Right lung (tissue), 2 donors: ENCODE measurements at regions not wholly inside any gene's neighbourhood (a gene's known extent, or its start where the extent isn't known, plus 50 kb on each side); places are given as distances from the start of the nearest gene placed in this dataset.

Experiments
- DNase-seq, 2 donors: peaks; one replicate each; pipeline ENCODE4 v3.0.0-alpha.2; 2013

DNA sequence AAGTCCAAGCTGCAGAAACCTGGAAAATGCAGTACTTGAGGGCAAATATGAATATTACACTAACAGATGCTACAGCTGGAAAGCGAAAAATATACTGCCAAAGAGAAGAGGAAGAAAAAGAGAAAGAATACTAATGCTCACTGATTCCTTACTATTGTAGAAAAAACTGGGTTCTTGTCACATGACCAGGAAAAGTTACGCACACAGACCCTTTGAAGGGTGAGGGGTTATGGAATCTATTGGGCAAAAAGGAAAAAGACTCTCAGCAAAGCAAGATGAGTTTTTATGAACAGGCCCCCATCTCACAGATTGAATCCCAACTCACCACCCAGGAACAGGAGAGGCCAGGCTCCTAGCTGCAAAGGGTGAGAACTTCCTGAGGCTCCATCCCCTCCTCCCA lies 228.1 kb upstream of the KLF14 start:
- DNase-seq, result no peak

DNA sequence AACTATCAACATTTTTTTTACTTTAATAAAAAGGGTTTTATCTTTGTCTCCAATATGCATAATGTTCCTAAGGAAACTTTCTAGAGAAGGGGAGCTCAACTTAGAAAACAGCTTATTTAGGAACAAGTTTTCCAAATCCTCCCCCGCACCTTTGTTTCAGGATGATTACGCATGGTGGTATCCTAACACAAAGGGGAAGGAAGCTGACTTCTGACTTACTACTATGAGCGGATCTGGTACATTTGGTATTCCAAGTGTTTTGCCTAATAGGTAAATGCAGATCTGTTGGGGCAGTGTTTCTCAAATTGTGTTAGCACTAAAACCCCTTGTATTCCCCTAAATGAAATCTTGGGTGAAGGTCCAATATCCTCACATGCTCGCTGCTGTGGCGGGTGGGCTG lies 229.3 kb upstream of the KLF14 start:
- no peak for DNase-seq

DNA sequence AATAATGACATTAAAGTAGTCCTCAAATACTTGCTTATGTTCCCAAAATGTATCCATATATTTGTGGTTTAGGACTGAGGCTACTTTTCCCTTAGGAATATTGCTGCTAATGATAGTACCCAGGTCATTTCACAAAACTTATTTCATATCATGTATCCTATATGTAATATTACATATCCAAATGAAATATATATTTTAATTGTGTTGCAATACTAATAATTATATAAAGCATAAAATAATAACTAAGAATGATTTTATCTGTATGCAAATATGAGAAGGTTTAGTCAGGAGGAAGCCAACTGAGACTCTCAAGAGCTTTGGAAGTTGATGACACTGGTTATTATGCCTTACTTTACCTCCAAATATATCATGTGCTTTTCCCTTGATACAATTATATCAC lies 231.5 kb upstream of the KLF14 start:
- no peak for DNase-seq

DNA sequence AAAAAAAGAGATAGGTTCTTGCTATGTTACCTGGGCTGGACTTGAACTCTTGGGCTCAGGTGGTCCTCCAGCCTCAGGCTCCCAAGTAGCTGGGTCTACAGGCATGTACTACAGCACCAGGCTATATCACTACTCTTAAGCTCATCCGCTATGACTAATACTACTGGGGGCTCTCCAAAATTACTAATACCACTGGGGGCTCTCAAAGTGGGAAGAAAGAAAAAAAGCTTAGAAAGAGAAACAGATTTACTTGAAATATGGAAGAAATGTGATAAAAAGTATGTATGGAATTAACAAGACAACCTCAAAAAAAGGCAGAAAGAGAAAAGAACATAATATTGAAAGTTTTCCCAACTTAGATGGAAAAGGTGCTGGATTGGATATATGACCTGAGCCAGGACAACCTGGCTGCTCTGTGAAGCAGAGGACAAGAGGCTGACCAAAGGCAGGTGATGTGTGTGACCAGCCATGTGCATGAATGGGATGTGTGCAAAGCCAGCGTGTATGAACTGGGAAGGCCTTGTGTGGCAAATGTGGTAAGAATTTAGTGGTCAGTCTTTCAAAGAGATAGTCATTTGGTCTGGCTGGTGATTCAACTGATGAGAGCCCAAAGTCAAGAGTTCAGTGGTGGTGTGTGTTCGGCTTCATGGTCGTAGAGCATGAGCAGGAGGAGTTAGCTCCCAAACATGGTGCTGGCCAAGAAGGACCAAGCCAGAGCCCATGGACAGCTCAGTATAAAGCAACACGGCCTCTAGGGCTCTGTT lies 232.4 kb upstream of the KLF14 start:
- DNase-seq, result no peak

GRCh38 chr7:130970196-130970595 lies 236.2 kb upstream of the KLF14 start:
- no peak for DNase-seq

GRCh38 chr7:130970696-130971095 lies 236.7 kb upstream of the KLF14 start:
- no peak for DNase-seq

- DNase-seq, result no peak
These were observed 237.3 kb upstream of the KLF14 start for GRCh38 chr7:130971297-130971696.

- no peak for DNase-seq
These were observed 238.2 kb upstream of the KLF14 start for GRCh38 chr7:130972201-130972600.

DNA sequence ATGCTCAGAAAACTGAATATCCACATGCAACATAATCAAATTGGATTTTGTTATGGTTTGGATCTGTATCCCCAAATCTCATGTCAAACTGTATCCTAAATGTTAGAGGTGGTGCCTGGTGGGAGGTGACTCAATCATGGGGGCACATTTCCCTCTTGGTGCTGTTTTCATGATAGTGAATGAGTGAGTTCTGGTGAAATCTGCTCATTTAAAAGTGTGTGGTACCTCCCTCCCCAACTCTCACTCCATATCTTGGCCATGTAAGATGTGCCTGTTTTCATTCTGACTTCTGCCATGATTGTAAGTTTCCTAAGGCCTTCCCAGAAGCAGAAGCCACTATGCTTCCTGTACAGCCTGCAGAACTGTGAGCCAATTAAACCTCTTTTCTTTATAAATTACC lies 239.6 kb upstream of the KLF14 start:
- no peak for DNase-seq

GRCh38 chr7:130974169-130974568 lies 240.2 kb upstream of the KLF14 start:
- DNase-seq, result no peak

DNA sequence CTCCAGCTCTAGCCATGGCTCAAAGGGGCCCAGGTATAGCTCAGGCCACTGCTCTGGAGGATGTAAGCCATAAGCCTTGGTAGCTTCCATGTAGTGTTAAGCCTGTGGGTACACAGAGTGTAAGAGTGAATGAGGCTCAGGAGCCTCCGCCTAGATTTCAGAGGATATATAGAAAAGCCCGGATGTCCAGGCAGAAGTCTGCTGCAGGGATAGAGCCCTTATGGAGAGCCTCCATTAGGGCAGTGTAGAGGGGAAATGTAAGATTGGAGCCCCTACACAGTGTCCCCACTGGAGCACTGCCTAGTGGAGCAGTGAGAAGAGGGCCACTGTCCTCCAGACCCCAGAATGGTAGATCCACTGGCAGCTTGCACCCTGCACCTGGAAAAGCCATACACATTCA lies 240.8 kb upstream of the KLF14 start:
- DNase-seq, result no peak

DNA sequence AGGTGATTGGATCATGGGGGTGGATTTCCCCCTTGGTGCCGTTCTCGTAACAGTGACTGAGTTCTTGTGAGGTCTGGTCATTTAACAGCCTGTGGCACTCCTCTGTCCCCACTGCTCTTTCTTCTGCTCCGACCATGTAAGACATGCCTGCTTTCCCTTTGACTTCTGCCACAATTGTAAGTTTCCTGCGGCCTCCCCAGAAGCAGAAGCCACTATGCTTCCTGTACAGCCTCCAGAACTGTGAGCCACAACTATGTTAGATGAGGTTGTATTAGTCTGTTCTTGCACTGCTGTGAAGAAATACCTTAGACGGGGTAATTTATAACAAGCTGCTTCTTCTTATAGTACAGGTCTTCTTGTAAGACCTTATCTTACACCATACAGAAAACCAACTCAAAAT lies 241.7 kb upstream of the KLF14 start:
- DNase-seq, result no peak

DNA sequence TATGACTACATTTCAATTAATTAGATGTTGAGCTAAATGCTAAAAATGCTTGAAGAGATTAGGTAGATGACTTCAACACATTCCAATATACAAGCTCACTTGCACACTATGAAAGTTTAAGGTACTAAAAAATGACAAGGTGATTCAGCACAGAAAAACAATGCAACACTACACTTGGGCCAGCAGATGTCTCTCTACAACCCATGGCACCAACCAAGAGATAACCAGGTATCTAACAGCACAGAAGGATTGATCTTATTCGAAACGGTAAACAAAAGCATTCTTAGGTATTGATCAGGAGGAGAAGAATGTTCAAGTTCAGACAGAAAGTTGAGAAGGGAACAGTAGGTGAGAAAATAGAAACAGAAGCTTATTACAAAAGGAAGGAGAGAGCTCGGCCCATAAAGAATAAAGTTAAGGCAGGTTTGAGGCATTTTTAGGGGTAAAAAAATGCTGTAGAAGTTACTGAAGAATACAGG lies 248.2 kb upstream of the KLF14 start:
- no peak for DNase-seq

GRCh38 chr7:130982651-130983050 lies 248.6 kb upstream of the KLF14 start:
- no peak for DNase-seq

DNA sequence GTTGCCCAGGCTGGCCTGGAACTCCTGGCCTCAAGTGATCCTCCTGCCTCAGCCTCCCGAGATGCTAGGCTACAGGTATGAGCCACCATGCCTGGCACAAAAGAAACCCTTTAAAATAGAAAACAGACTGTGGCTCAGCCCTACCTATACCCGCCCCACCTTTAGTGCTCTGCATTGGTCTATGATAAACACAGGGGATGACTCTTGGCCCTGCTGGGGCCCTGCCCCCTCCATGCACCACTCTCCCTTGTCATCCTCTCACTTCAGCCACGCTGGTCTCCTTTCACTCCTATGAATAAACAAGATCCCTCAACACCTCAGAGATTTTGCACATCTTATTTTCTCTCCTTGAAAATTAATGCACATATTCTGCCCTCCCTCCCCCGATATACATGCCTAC lies 251.4 kb upstream of the KLF14 start:
- no peak for DNase-seq

DNA sequence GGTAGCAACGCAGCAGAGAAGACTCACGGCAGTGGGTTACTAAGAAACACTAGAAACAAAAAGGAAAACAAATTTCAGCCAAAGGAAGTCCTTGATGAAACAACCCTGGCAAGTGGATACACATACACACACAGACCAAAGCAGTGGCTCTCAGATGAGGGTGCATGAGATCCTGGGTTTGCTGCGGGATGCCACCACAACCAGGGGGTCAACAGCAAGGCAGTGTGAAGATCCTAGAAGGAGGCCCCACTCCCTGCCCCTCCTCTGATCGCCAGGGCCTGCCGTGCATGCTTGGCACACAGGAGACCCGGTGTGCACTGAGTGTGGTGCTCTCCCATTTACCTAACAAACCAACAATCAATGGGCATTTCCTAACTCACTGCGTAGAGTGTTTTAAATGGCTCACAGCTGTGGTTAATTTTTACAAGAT lies 252.3 kb upstream of the KLF14 start:
- peak in 1 of 2 donors; percentile 29 for DNase-seq

- DNase-seq, result no peak
These were observed 253.1 kb upstream of the KLF14 start for GRCh38 chr7:130987092-130987491.

DNA sequence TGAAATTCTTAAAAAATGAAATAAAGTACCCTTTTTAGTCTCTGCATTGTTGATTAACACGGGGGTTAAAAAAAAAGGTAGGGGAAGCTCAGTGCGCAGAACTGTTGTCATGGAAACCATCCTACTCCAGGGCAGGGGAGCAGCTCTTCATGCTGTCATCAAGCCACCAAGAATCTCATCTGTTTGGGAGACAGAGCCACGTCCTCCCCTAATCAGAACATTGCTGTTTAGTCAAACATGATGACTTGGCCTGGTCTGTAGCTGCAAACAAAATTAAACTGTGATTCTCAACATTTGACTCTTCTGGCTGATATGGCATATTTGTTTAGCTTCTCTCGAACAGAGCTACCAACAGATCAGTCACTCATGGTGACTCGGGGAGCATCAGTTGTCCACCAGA lies 254.4 kb upstream of the KLF14 start:
- no peak for DNase-seq

DNA sequence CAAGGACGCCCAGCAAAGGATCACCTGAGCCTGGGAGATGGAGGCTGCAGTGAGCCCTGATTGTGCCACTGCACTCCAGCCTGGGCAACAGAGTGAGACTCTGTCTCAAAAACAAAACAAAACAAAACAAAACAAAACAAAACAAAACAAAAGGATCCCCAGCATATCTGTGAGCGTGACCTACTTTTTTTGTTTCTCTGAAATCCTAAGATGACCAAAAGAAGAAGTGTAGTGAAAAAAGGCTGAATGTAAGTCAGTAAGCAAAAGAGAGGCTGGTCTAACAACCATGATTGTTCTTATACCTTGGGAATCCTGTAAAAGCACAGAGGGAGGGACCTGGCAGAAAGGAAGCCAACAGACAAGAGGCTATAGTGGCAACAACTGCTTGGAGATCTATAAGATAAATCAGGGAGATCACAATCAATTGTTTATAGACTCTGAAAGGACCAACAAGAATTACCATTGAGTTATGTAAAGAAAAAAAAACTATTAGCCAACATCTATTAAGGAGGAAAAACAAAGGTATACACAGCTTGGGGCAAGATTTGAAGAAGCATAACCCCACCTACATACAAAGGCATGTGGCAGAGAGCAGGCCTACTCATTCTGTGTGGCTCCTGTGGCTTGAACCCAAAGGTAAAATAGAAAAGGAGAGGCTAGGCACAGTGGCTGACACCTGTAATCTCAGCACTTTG lies 255.2 kb upstream of the KLF14 start:
- no peak for DNase-seq

DNA sequence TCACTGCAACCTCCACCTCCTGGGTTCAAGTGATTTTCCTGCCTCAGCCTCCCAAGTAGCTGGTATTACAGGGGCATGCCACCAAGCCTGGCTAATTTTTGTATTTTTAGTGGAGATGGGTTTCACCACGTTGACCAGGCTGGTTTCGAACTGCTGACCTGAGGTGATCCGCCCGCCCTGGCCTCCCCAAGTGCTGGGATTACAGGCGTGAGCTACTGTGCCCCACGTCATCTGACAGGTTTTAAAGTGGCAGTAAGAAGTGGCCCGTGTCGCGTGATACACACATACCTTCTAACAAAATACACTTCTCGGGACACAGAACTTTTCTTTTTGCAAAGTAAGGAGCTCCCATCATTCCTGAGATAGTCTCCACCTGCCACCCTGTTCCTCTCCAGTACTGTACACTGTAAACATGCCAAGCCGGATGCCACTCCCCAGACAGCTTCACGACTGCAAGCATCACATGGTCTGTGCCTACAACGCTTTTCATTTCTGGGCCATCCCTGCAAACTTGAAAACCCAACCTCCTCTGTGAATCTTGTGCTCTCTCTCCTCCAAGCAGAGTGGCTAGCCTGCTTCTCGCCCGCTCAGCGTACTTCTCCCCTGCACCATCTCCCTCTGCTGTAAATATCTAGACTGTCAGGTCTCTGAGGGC lies 256.3 kb upstream of the KLF14 start:
- DNase-seq, result no peak

- DNase-seq, result no peak
These were observed 259.8 kb upstream of the KLF14 start for GRCh38 chr7:130993671-130994365.

DNA sequence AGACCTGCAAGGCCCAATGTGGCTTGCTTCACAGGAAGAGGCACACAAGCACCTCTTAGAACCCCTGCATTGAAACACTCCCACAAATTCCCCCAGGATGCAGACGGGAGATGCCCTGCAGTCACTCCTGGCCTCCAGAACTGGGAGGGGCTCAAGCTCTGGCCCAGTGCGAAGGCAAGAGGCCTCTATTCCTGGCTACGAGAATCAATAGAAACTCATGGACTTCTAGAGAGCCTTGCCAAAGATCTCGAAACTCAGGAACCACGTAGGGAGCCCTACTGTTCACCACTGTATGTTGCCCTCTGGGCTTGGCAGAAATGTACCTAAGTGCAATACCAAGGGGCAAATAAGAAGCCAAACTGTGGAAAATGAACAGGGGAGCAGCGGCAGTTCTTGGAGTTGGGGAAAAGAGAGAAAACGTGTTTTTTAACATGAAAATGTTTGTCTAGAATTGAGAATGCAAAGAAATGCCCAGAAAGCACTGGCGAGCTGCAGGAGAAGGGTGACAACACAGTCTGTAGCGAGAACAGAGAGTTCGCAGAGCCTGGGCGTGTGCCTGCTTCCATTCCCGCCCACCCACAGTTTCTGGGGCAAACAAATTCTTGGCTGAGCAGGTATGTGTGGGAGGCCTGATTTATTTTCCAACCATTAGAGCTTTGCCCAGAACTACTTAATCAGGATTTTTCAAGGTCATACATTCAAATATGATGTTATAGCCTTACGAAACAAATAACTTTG lies 260.5 kb upstream of the KLF14 start:
- DNase-seq, result no peak
